GM12878 (cell line): ENCODE measurements at regions not wholly inside any gene's neighbourhood (a gene's known extent, or its start where the extent isn't known, plus 50 kb on each side); places are given as distances from the start of the nearest gene placed in this dataset.

Experiments
- ATAC-seq: fragments of 200-7000 bp; cut with Tn5 transposase; 3 replicates; pipeline ENCODE4 v1.9.1; 2020; ENCODE audit warnings: mild to moderate bottlenecking, moderate library complexity
- BruUV-seq: library from RNA; stranded (reverse); fragments of 400-500 nt; replicated peaks from 2 replicates; lab custom pipeline; 2021; lab: Mats Ljungman, UMichigan
- CTCF ChIA-PET: fragments of 300-600 bp; sonication (Branson Sonifier 250); formaldehyde crosslinking; extraction: SDS; loops from one replicate; lab custom pipeline; 2021; ENCODE audit warnings: inconsistent platforms; lab: Yijun Ruan, JAX
- POLR2A ChIA-PET: fragments of 350-600 bp; formaldehyde crosslinking; extraction: SDS; loops from one replicate; lab custom pipeline; 2021; ENCODE audit warnings: inconsistent platforms; lab: Charles Lee
- RAD21 ChIA-PET: fragments of 300-600 bp; sonication (Branson Sonifier 250); formaldehyde crosslinking; loops from one replicate; lab custom pipeline; 2023; ENCODE audit warnings: antibody characterized with exemption; ENCODE audit not compliant: unreplicated experiment; lab: Charles Lee
- SMC1A ChIA-PET: fragments of 300-600 bp; sonication (Branson Sonifier 250); formaldehyde crosslinking; loops from one replicate; lab custom pipeline; 2023; ENCODE audit not compliant: unreplicated experiment, uncharacterized antibody; lab: Charles Lee
- DNase-seq: peaks from one replicate; pipeline ENCODE4 v3.0.0-alpha.2; 2011; ENCODE audit warnings: low read depth, low spot score
- FAIRE-seq: peaks from 3 replicates; lab custom pipeline; 2011; peaks lifted over from hg19 to GRCh38; lab: Jason Lieb, UNC
- H2AFZ ChIP-seq: 2 replicates; pipeline ENCODE4 v1.6.0; 2011; ENCODE audit warnings: low read depth, low read length, control low read depth; ENCODE audit not compliant: control insufficient read depth
- H3K27ac ChIP-seq: 2 replicates; pipeline ENCODE4 v1.5.1; 2011; ENCODE audit warnings: control low read depth; ENCODE audit not compliant: control insufficient read depth, insufficient read depth
- H3K27me3 ChIP-seq, 2 experiments: replicated peaks in 1 of 2; 2 replicates each; pipeline versions ENCODE4 v1.6.0 to v1.6.1; 2011; ENCODE audit warnings: low read length in 1 of 2; ENCODE audit not compliant: control insufficient read depth in 2 of 2, insufficient read depth in 2 of 2
- H3K36me3 ChIP-seq, 2 experiments: 2 replicates each; pipeline ENCODE4 v1.5.1; 2011; ENCODE audit warnings: low read length in 1 of 2; ENCODE audit not compliant: control insufficient read depth in 2 of 2, insufficient read depth in 2 of 2
- H3K4me1 ChIP-seq: 2 replicates; pipeline ENCODE4 v1.6.1; 2011; ENCODE audit warnings: mild to moderate bottlenecking, low read length, moderate library complexity, mixed read lengths; ENCODE audit not compliant: control insufficient read depth, insufficient read depth
- H3K4me2 ChIP-seq: 2 replicates; pipeline ENCODE4 v1.6.0; 2011; ENCODE audit warnings: control low read depth; ENCODE audit not compliant: control insufficient read depth, insufficient read depth
- H3K4me3 ChIP-seq: fragments of 200-600 bp; sonication (generic); 2 replicates; pipeline ENCODE4 v1.5.1; 2016
- H3K79me2 ChIP-seq: 2 replicates; pipeline ENCODE4 v1.6.0; 2011; ENCODE audit warnings: low read length; ENCODE audit not compliant: control insufficient read depth, insufficient read depth
- H3K9ac ChIP-seq: 2 replicates; pipeline ENCODE4 v1.8.0; 2011; ENCODE audit warnings: low read length, control low read depth, mixed read lengths; ENCODE audit not compliant: control insufficient read depth, insufficient read depth
- H3K9me3 ChIP-seq: replicated peaks from 3 replicates; pipeline ENCODE4 v1.5.1; 2011; ENCODE audit warnings: mild to moderate bottlenecking, low read length; ENCODE audit not compliant: control insufficient read depth, insufficient read depth
- H4K20me1 ChIP-seq: 2 replicates; pipeline ENCODE4 v1.6.0; 2011; ENCODE audit not compliant: control insufficient read depth, insufficient read depth
- CBX5 ChIP-seq: sonication (generic); IDR thresholded peaks from 2 replicates; pipeline ENCODE4 v1.6.1; 2016; ENCODE audit warnings: low read depth, moderate library complexity, mild to moderate bottlenecking, inconsistent platforms
- DPF2 ChIP-seq: fragments of 450-650 bp; IDR thresholded peaks from 2 replicates; pipeline ENCODE4 v1.6.1; 2017; ENCODE audit warnings: mild to moderate bottlenecking
- POU2F2 ChIP-seq: IDR thresholded peaks from 3 replicates; pipeline ENCODE4 v1.6.1; 2011; ENCODE audit warnings: low read depth, mild to moderate bottlenecking, low read length, borderline replicate concordance
- SMAD5 ChIP-seq: IDR thresholded peaks from 2 replicates; pipeline ENCODE4 v1.6.1; 2016; ENCODE audit warnings: antibody characterized with exemption, low read depth
- TAF1 ChIP-seq: IDR thresholded peaks from 2 replicates; pipeline ENCODE4 v1.6.1; 2011; ENCODE audit warnings: mild to moderate bottlenecking, low read depth, low read length, borderline replicate concordance
- in situ Hi-C: fragments of 300-500 bp; cut with MboI; formaldehyde crosslinking; loops from 9 replicates; pipeline ENCODE4 v1.14.3; 2018; ENCODE audit warnings: mixed read lengths
- intact Hi-C: fragments of 100-400 bp; cut with micrococcal nuclease; formaldehyde crosslinking; loops from one replicate; pipeline ENCODE4 v1.14.2; 2022; ENCODE audit not compliant: unreplicated experiment
- TF ChIP-seq, protein P1 (sequence below): fragments of 450-650 bp; IDR thresholded peaks from 2 replicates; pipeline ENCODE4 v1.6.1; 2016; ENCODE audit warnings: mild to moderate bottlenecking, moderate library complexity, borderline replicate concordance

DNA sequence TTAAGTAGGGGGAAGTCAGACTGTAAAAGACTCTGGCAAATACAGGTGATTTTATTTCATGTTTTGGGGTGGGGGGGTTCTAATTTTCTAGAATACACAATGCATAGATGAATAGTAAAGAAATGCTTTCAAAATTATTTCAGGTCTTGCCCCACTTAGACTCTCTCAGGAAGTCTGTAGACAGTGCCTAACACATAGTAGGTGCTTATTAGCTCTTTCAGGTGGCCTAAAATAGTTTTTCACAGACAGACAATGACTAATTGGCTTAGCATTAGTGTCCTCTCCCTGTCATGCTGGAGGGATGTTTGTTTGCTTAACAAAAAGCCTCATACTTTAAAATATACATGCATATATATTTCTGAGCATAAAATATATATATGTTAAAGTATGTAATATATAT, 366.0 kb downstream of the SOX9 start:
- Histone ChIP-seq H3K79me2 (no peaks in the 10 kb centered on the region), H3K9ac (no peak overlapping the region), H3K4me1 (no peaks in the 10 kb centered on the region), H3K36me3 (no peaks in the 10 kb centered on the region), H3K4me3 (no peak overlapping the region), H4K20me1 (no peaks in the 10 kb centered on the region), H3K4me2 (no peak overlapping the region), H2AFZ (no peak overlapping the region), H3K27ac (no peak overlapping the region), H3K27me3 (no peaks in the 10 kb centered on the region), H3K9me3 (no peaks in the 10 kb centered on the region; the same call in 2 of the 3 replicates)
- no peak for DNase-seq
- in situ Hi-C loops, result no loop called here
- no peak for ATAC-seq
- CTCF ChIA-PET, result interaction anchor here (0.5 to 2.4 kb wide), 6 partner anchors 9 to 240 kb away, joined by 4 to 6 read pairs (median 4); no protein-coding TSS in a partner anchor
- no peak for FAIRE-seq
- TF ChIP-seq CBX5 (no peak), POU2F2 (no peak), DPF2 (0 out of 2 replicates have a peak, but pooled peaks have one; percentile 27), TAF1 (no peak), SMAD5 (no peak)
- TF ChIP-seq, protein P1, sequence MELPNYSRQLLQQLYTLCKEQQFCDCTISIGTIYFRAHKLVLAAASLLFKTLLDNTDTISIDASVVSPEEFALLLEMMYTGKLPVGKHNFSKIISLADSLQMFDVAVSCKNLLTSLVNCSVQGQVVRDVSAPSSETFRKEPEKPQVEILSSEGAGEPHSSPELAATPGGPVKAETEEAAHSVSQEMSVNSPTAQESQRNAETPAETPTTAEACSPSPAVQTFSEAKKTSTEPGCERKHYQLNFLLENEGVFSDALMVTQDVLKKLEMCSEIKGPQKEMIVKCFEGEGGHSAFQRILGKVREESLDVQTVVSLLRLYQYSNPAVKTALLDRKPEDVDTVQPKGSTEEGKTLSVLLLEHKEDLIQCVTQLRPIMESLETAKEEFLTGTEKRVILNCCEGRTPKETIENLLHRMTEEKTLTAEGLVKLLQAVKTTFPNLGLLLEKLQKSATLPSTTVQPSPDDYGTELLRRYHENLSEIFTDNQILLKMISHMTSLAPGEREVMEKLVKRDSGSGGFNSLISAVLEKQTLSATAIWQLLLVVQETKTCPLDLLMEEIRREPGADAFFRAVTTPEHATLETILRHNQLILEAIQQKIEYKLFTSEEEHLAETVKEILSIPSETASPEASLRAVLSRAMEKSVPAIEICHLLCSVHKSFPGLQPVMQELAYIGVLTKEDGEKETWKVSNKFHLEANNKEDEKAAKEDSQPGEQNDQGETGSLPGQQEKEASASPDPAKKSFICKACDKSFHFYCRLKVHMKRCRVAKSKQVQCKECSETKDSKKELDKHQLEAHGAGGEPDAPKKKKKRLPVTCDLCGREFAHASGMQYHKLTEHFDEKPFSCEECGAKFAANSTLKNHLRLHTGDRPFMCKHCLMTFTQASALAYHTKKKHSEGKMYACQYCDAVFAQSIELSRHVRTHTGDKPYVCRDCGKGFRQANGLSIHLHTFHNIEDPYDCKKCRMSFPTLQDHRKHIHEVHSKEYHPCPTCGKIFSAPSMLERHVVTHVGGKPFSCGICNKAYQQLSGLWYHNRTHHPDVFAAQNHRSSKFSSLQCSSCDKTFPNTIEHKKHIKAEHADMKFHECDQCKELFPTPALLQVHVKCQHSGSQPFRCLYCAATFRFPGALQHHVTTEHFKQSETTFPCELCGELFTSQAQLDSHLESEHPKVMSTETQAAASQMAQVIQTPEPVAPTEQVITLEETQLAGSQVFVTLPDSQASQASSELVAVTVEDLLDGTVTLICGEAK, result no peak
- intact Hi-C loops, result no loop called here
- RAD21 ChIA-PET, result interaction anchor here (0.7 to 6.0 kb wide), 6 partner anchors 9 to 53 kb away, joined by 3 to 33 read pairs (median 4); no protein-coding TSS in a partner anchor
- SMC1A ChIA-PET, result interaction anchor here (0.6 to 5.7 kb wide), 10 partner anchors 9 to 426 kb away, joined by 3 to 30 read pairs (median 7); no protein-coding TSS in a partner anchor
- BruUV-seq, result no TSS peak
- POLR2A ChIA-PET, result interaction anchor here (0.5 to 2.8 kb wide), 3 partner anchors 12 to 30 kb away, joined by 3 to 10 read pairs (median 3); no protein-coding TSS in a partner anchor
